K562 (cell line): ENCODE measurements at regions not wholly inside any gene's neighbourhood (a gene's known extent, or its start where the extent isn't known, plus 50 kb on each side); places are given as distances from the start of the nearest gene placed in this dataset.

Experiments used
- ATAC-seq: fragments of 200-7000 bp; cut with Tn5 transposase; 3 replicates; pipeline ENCODE4 v1.9.1; 2020; ENCODE audit warnings: moderate library complexity
- BruUV-seq: library from RNA; stranded (reverse); fragments of 400-500 nt; replicated peaks from 2 replicates; lab custom pipeline; 2021; lab: Mats Ljungman, UMichigan
- CTCF ChIA-PET: fragments of 300-600 bp; formaldehyde crosslinking; extraction: SDS; loops from one replicate; lab custom pipeline; 2021; ENCODE audit warnings: low intra/inter-chr PET ratio; lab: Yijun Ruan, JAX
- POLR2A ChIA-PET: fragments of 300-600, 350-650 bp; sonication (Branson Sonifier 250); formaldehyde crosslinking; extraction: SDS; loops from one replicate; lab custom pipeline; 2021; ENCODE audit warnings: antibody characterized with exemption, inconsistent platforms; lab: Yijun Ruan, JAX
- DNase-seq, 4 experiments: peaks; one replicate each; pipeline versions ENCODE4 v3.0.0 to v3.0.0-alpha.2; 2011 to 2018; ENCODE audit warnings: low spot score in 3 of 4, mixed read lengths in 3 of 4; ENCODE audit errors: extremely low read depth in 1 of 4
- FAIRE-seq: peaks from 2 replicates; lab custom pipeline; 2011; peaks lifted over from hg19 to GRCh38; lab: Jason Lieb, UNC
- H2AFZ ChIP-seq: 2 replicates; pipeline ENCODE4 v1.6.0; 2011; ENCODE audit warnings: low read depth, low read length, control low read depth, inconsistent platforms
- H3K27ac ChIP-seq: fragments of 200-600 bp; 3 replicates; pipeline ENCODE4 v1.8.0; 2011; ENCODE audit warnings: low read depth, mild to moderate bottlenecking, control low read depth, inconsistent platforms, low read length, moderate library complexity, mixed read lengths; ENCODE audit errors: extremely low read depth
- H3K27me3 ChIP-seq, 2 experiments: fragments of 300-600 bp in 1 of 2; 2 replicates in 1 of 2; 3 replicates in 1 of 2; pipeline versions ENCODE4 v1.6.0 to v1.8.0; 2011; ENCODE audit warnings: inconsistent platforms in 2 of 2, low read length in 2 of 2, mild to moderate bottlenecking in 1 of 2, mixed read lengths in 1 of 2, moderate library complexity in 1 of 2; ENCODE audit not compliant: control insufficient read depth in 2 of 2, insufficient read depth in 2 of 2
- H3K36me3 ChIP-seq: fragments of 300-600 bp; 3 replicates; pipeline ENCODE4 v1.8.0; 2011; ENCODE audit warnings: mild to moderate bottlenecking, low read length, inconsistent platforms; ENCODE audit not compliant: control insufficient read depth, insufficient read depth
- H3K4me1 ChIP-seq, 2 experiments: fragments of 200-600 bp in 1 of 2; replicated peaks in 1 of 2; 2 replicates in 1 of 2; 3 replicates in 1 of 2; pipeline versions ENCODE4 v1.5.1 to v1.8.0; 2011; ENCODE audit warnings: inconsistent platforms in 2 of 2, low read length in 2 of 2, mild to moderate bottlenecking in 1 of 2, mixed read lengths in 1 of 2, moderate library complexity in 1 of 2; ENCODE audit not compliant: control insufficient read depth in 2 of 2, insufficient read depth in 2 of 2
- H3K4me2 ChIP-seq: 2 replicates; pipeline ENCODE4 v1.6.1; 2011; ENCODE audit warnings: low read length, control low read depth, inconsistent platforms, mixed read lengths; ENCODE audit not compliant: insufficient read depth
- H3K4me3 ChIP-seq: fragments of 200-600 bp; sonication (generic), shearing (Covaris generic); 2 replicates; pipeline ENCODE4 v1.5.1; 2016; ENCODE audit warnings: control low read depth, inconsistent platforms
- H3K79me2 ChIP-seq: fragments of 200-600 bp; 3 replicates; pipeline ENCODE4 v1.8.0; 2011; ENCODE audit warnings: low read length, inconsistent platforms; ENCODE audit not compliant: control insufficient read depth, insufficient read depth
- H3K9ac ChIP-seq, 2 experiments: 2 replicates each; pipeline versions ENCODE4 v1.6.0 to v1.6.1; 2011; ENCODE audit warnings: low read depth in 2 of 2, low read length in 2 of 2, control low read depth in 1 of 2, inconsistent platforms in 1 of 2, mild to moderate bottlenecking in 1 of 2, mixed read lengths in 1 of 2; ENCODE audit not compliant: insufficient read depth in 1 of 2
- H3K9me1 ChIP-seq: one replicate; pipeline ENCODE4 v1.6.0; 2011; ENCODE audit warnings: inconsistent platforms, mild to moderate bottlenecking, low read length, moderate library complexity; ENCODE audit not compliant: control insufficient read depth, insufficient read depth
- H3K9me3 ChIP-seq: replicated peaks from 2 replicates; pipeline ENCODE4 v1.5.1; 2011; ENCODE audit warnings: low read depth, low read length, inconsistent platforms; ENCODE audit not compliant: control insufficient read depth, insufficient read depth
- H4K20me1 ChIP-seq: replicated peaks from 2 replicates; pipeline ENCODE4 v1.6.1; 2011; ENCODE audit warnings: low read length, inconsistent platforms, mixed read lengths; ENCODE audit not compliant: control insufficient read depth, insufficient read depth
- FOXP1 ChIP-seq: sonication (generic); formaldehyde crosslinking; IDR thresholded peaks from 2 replicates; pipeline ENCODE4 v1.8.0; 2022; ENCODE audit warnings: mild to moderate bottlenecking, missing genetic modification reagents
- NRF1 ChIP-seq, 2 experiments: fragments of 450-650 bp; IDR thresholded peaks in 1 of 2; conservative IDR thresholded peaks in 1 of 2; 2 replicates each; pipeline ENCODE4 v1.6.1; 2014; ENCODE audit warnings: mild to moderate bottlenecking in 2 of 2
- ZNF175 ChIP-seq: fragments of 200-800 bp; sonication (Bioruptor generic); IDR thresholded peaks from 2 replicates; pipeline ENCODE4 v1.6.1; 2016; ENCODE audit warnings: low read depth, mild to moderate bottlenecking, missing genetic modification characterization, missing compliant biosample characterization
- ZNF184 ChIP-seq: sonication (generic); formaldehyde crosslinking; IDR thresholded peaks from 2 replicates; pipeline ENCODE4 v1.5.0; 2020; ENCODE audit warnings: missing genetic modification reagents
- ZNF23 ChIP-seq: fragments of 250-450 bp; sonication (Bioruptor Pico); IDR thresholded peaks from 2 replicates; pipeline ENCODE4 v1.4.0; 2020; ENCODE audit warnings: mild to moderate bottlenecking
- ZNF584 ChIP-seq: fragments of 200-800 bp; sonication (Bioruptor generic); IDR thresholded peaks from 2 replicates; pipeline ENCODE4 v1.6.1; 2016; ENCODE audit warnings: low read depth, mild to moderate bottlenecking, missing genetic modification characterization, missing compliant biosample characterization
- WGBS: fragments of 100-300 bp; shearing (Covaris generic); methylation state at CpG from one replicate; pipeline ENCODE4 v1.1.6; 2016; ENCODE audit warnings: low coverage, mixed read lengths; ENCODE audit not compliant: insufficient coverage; ENCODE audit errors: missing lambda C conversion rate; 5-methylcytosine and 5-hydroxymethylcytosine counted together
- in situ Hi-C: fragments of 300-500 bp; cut with MboI; formaldehyde crosslinking; loops from 4 replicates; pipeline ENCODE4 v1.15.0; 2018; ENCODE audit warnings: inconsistent platforms, mixed read lengths
- intact Hi-C: fragments of 100-400 bp; cut with micrococcal nuclease; formaldehyde crosslinking; loops from 2 replicates; pipeline ENCODE4 v1.14.2; 2022
- TF ChIP-seq, protein P1 (sequence below): fragments of 450-650 bp; formaldehyde crosslinking; IDR thresholded peaks from 2 replicates; pipeline ENCODE4 v1.4.0; 2020; ENCODE audit warnings: mild to moderate bottlenecking, moderate library complexity
- TF ChIP-seq, protein P2 (sequence below): fragments of 450-650 bp; IDR thresholded peaks from 2 replicates; pipeline ENCODE4 v1.6.1; 2017; ENCODE audit warnings: antibody characterized with exemption, mild to moderate bottlenecking

DNA sequence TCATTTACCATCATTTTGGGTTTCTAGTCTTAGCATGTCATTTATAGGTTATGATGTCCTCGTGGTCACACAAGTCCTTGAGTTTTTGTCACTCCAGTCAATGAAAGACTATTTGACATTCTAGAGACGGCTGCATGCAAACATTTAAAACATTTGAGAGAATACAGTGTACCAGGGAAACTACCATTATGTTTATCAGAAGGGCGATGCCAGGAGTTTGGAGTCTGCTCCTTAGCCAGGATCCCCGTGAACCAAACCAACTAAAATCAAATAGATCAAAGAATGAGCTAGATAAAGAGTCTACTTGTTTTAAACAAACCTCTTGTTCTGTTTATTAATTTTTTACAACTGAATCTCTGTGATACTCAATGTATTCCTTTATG is 122.6 kb downstream of the OLIG3 start:
- no peak overlapping the region for H2AFZ ChIP-seq
- BruUV-seq, result no TSS peak
- H3K4me1 ChIP-seq, result no peaks in the 10 kb centered on the region
- H4K20me1 ChIP-seq, result no peaks in the 10 kb centered on the region
- no peak overlapping the region for H3K4me2 ChIP-seq
- no peaks in the 10 kb centered on the region for H3K9me1 ChIP-seq
- in situ Hi-C loops (no loop called here), intact Hi-C loops (no loop called here)
- POLR2A ChIA-PET, result no interaction called here
- H3K36me3 ChIP-seq, result no peaks in the 10 kb centered on the region
- no peaks in the 10 kb centered on the region for H3K9me3 ChIP-seq
- no peaks in the 10 kb centered on the region for H3K79me2 ChIP-seq
- H3K9ac ChIP-seq, result no peak overlapping the region
- H3K4me3 ChIP-seq, result no peak overlapping the region
- no peak overlapping the region for H3K27ac ChIP-seq
- FAIRE-seq (no peak), ATAC-seq (no peak), DNase-seq (no peak)
- TF ChIP-seq ZNF184 (CRISPR knock-in tag) (no peak), ZNF584 (CRISPR knock-in tag) (peak; percentile 8; the same call in 1 of the 2 replicates)
- WGBS, result 14% methylated on average over 4 of the region's 4 CpGs
- no peaks in the 10 kb centered on the region for H3K27me3 ChIP-seq
- CTCF ChIA-PET, result no interaction called here

DNA sequence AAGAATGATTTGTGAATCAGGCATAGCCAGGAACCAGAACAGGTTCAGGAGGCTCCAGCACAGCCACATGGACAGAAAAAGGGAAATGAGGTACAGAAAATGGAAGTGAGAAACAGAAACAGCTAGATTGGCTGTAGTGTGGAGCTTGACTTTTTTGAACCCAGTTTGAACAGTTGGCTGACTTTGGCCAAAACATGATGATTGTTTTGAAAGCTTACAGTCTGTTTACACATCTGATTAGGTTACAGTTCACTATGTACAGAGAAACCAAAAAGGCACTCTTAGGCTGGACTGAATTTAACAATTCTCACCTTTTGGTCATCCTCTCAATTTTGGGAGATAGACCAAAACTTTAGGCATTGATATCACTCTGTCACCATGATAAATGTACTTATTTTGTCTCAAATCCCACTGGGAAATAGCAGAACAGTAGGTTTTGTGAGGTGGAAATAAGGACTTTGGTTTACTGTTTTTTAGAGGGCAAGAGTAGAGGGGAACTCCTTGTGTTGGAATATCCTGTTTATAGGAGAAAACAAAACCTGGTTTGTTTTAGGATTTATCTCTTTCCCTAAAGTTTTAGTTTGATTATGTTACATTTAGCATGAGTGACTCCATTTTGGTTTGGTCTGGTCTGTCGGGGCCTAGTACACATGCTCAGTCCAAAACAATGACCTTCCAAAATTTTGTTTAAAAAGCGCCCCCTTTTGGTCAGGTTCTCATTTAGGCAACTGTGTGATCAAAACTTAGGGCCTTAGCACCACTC is 123.1 kb downstream of the OLIG3 start:
- POLR2A ChIA-PET, result interaction anchor here (0.6 kb wide), 1 partner anchor 52 kb away, joined by 3 read pairs; no protein-coding TSS in a partner anchor
- DNase-seq (peak in 1 of 4 experiments; percentile 42), ATAC-seq (peak; percentile 77), FAIRE-seq (peak; percentile 15)
- Histone ChIP-seq H3K4me1 (no peaks in the 10 kb centered on the region), H2AFZ (no peak overlapping the region), H3K27ac (no peak overlapping the region), H3K9ac (no peak overlapping the region), H3K36me3 (no peaks in the 10 kb centered on the region), H3K9me3 (no peaks in the 10 kb centered on the region), H3K9me1 (no peaks in the 10 kb centered on the region), H3K27me3 (peaks cover 0 to 2% of the 10 kb centered on the region in 2 experiments; a peak in 1 of 5 replicates), H3K4me3 (no peak overlapping the region), H3K79me2 (no peaks in the 10 kb centered on the region), H4K20me1 (no peaks in the 10 kb centered on the region), H3K4me2 (no peak overlapping the region)
- CTCF ChIA-PET, result no interaction called here
- no TSS peak for BruUV-seq
- intact Hi-C loops, result no loop called here
- in situ Hi-C loops, result no loop called here
- WGBS, result 10% methylated on average over 2 of the region's 2 CpGs
- TF ChIP-seq ZNF23 (CRISPR knock-in tag) (0 out of 2 replicates have a peak, but pooled peaks have one; percentile 60), ZNF175 (CRISPR knock-in tag) (peak; percentile 95), FOXP1 (CRISPR knock-in tag) (no peak), NRF1 (conservative IDR thresholded peaks at IDR 0.05 in 1 of 2, IDR thresholded peaks at IDR 0.05 in 1 of 2) (no peak)
- TF ChIP-seq, protein P1, sequence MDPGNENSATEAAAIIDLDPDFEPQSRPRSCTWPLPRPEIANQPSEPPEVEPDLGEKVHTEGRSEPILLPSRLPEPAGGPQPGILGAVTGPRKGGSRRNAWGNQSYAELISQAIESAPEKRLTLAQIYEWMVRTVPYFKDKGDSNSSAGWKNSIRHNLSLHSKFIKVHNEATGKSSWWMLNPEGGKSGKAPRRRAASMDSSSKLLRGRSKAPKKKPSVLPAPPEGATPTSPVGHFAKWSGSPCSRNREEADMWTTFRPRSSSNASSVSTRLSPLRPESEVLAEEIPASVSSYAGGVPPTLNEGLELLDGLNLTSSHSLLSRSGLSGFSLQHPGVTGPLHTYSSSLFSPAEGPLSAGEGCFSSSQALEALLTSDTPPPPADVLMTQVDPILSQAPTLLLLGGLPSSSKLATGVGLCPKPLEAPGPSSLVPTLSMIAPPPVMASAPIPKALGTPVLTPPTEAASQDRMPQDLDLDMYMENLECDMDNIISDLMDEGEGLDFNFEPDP (CRISPR knock-in tag), result 0 out of 2 replicates have a peak, but pooled peaks have one; percentile 72
- TF ChIP-seq, protein P2, sequence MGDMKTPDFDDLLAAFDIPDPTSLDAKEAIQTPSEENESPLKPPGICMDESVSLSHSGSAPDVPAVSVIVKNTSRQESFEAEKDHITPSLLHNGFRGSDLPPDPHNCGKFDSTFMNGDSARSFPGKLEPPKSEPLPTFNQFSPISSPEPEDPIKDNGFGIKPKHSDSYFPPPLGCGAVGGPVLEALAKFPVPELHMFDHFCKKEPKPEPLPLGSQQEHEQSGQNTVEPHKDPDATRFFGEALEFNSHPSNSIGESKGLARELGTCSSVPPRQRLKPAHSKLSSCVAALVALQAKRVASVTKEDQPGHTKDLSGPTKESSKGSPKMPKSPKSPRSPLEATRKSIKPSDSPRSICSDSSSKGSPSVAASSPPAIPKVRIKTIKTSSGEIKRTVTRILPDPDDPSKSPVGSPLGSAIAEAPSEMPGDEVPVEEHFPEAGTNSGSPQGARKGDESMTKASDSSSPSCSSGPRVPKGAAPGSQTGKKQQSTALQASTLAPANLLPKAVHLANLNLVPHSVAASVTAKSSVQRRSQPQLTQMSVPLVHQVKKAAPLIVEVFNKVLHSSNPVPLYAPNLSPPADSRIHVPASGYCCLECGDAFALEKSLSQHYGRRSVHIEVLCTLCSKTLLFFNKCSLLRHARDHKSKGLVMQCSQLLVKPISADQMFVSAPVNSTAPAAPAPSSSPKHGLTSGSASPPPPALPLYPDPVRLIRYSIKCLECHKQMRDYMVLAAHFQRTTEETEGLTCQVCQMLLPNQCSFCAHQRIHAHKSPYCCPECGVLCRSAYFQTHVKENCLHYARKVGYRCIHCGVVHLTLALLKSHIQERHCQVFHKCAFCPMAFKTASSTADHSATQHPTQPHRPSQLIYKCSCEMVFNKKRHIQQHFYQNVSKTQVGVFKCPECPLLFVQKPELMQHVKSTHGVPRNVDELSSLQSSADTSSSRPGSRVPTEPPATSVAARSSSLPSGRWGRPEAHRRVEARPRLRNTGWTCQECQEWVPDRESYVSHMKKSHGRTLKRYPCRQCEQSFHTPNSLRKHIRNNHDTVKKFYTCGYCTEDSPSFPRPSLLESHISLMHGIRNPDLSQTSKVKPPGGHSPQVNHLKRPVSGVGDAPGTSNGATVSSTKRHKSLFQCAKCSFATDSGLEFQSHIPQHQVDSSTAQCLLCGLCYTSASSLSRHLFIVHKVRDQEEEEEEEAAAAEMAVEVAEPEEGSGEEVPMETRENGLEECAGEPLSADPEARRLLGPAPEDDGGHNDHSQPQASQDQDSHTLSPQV, result peak; percentile 99
